Activated T-helper 2 cell treated with anti-CD3 and anti-CD28 coated beads, Interferon-gamma antibody, Interleukin-2, Interleukin-4, amounts not matched to agents 10 μg/mL and 5 μg/mL and 100 μg/mL, durations not matched to agents 14 hours and 24 hours and 36 hours (primary cell): ENCODE measurements at regions not wholly inside any gene's neighbourhood (a gene's known extent, or its start where the extent isn't known, plus 50 kb on each side); places are given as distances from the start of the nearest gene placed in this dataset.

Source experiments
- DNase-seq: peaks from one replicate; pipeline ENCODE4 v3.0.0; 2021; ENCODE audit warnings: low spot score
- H3K27ac Mint-ChIP-seq: one replicate; pipeline ENCODE4 v1.8.0; 2021; ENCODE audit warnings: mixed read lengths
- H3K27me3 Mint-ChIP-seq: one replicate; pipeline ENCODE4 v1.8.0; 2021; ENCODE audit warnings: low read depth, mixed read lengths
- H3K36me3 Mint-ChIP-seq: one replicate; pipeline ENCODE4 v1.8.0; 2021; ENCODE audit warnings: low read depth, mixed read lengths
- H3K4me1 Mint-ChIP-seq: one replicate; pipeline ENCODE4 v1.8.0; 2021; ENCODE audit warnings: low read depth, mixed read lengths
- H3K4me3 Mint-ChIP-seq: one replicate; pipeline ENCODE4 v1.8.0; 2021; ENCODE audit warnings: low read depth, mild to moderate bottlenecking, moderate library complexity, mixed read lengths
- H3K9me3 Mint-ChIP-seq: one replicate; pipeline ENCODE4 v1.8.0; 2021; ENCODE audit warnings: mixed read lengths
- intact Hi-C: fragments of 100-400 bp; cut with micrococcal nuclease; formaldehyde crosslinking; loops from one replicate; pipeline ENCODE4 v1.15.1; 2023

GRCh38 chr1:4024811-4025210 lies 124.7 kb upstream of the C1orf174 start:
- H3K27ac Mint-ChIP-seq = no peak overlapping the region
- no peaks in the 10 kb centered on the region for H3K9me3 Mint-ChIP-seq
- H3K4me1 Mint-ChIP-seq = no peaks in the 10 kb centered on the region
- no peaks in the 10 kb centered on the region for H3K27me3 Mint-ChIP-seq
- DNase-seq = no peak
- intact Hi-C loops = no loop called here
- no peaks in the 10 kb centered on the region for H3K36me3 Mint-ChIP-seq
- no peak overlapping the region for H3K4me3 Mint-ChIP-seq

GRCh38 chr1:4025752-4026151 lies 125.7 kb upstream of the C1orf174 start:
- Mint-ChIP-seq H3K4me3 (no peak overlapping the region), H3K4me1 (no peaks in the 10 kb centered on the region), H3K27me3 (no peaks in the 10 kb centered on the region), H3K9me3 (no peaks in the 10 kb centered on the region), H3K27ac (no peak overlapping the region), H3K36me3 (no peaks in the 10 kb centered on the region)
- intact Hi-C loops = no loop called here
- no peak for DNase-seq

- Mint-ChIP-seq H3K27ac (no peak overlapping the region), H3K27me3 (no peaks in the 10 kb centered on the region), H3K4me1 (no peaks in the 10 kb centered on the region), H3K36me3 (no peaks in the 10 kb centered on the region), H3K4me3 (no peak overlapping the region), H3K9me3 (no peaks in the 10 kb centered on the region)
- intact Hi-C loops = no loop called here
- DNase-seq = no peak
Measured at GRCh38 chr1:4027008-4027407, 126.9 kb upstream of the C1orf174 start.

GRCh38 chr1:4027492-4028138 lies 127.5 kb upstream of the C1orf174 start:
- DNase-seq = no peak
- intact Hi-C loops = no loop called here
- H3K27me3 Mint-ChIP-seq = no peaks in the 10 kb centered on the region
- H3K4me3 Mint-ChIP-seq = no peak overlapping the region
- H3K36me3 Mint-ChIP-seq = no peaks in the 10 kb centered on the region
- H3K27ac Mint-ChIP-seq = no peak overlapping the region
- no peaks in the 10 kb centered on the region for H3K4me1 Mint-ChIP-seq
- no peaks in the 10 kb centered on the region for H3K9me3 Mint-ChIP-seq

GRCh38 chr1:4028139-4028501 lies 128.0 kb upstream of the C1orf174 start:
- no peaks in the 10 kb centered on the region for H3K9me3 Mint-ChIP-seq
- H3K4me3 Mint-ChIP-seq = no peak overlapping the region
- H3K27ac Mint-ChIP-seq = no peak overlapping the region
- H3K36me3 Mint-ChIP-seq = no peaks in the 10 kb centered on the region
- H3K4me1 Mint-ChIP-seq = no peaks in the 10 kb centered on the region
- no peaks in the 10 kb centered on the region for H3K27me3 Mint-ChIP-seq
- no peak for DNase-seq
- intact Hi-C loops = no loop called here

- no peak overlapping the region for H3K4me3 Mint-ChIP-seq
- DNase-seq = no peak
- no peaks in the 10 kb centered on the region for H3K4me1 Mint-ChIP-seq
- H3K9me3 Mint-ChIP-seq = no peaks in the 10 kb centered on the region
- H3K27ac Mint-ChIP-seq = no peak overlapping the region
- H3K27me3 Mint-ChIP-seq = no peaks in the 10 kb centered on the region
- intact Hi-C loops = no loop called here
- no peaks in the 10 kb centered on the region for H3K36me3 Mint-ChIP-seq
Measured at GRCh38 chr1:4029376-4029775, 129.3 kb upstream of the C1orf174 start.

GRCh38 chr1:4032571-4032970 lies 132.5 kb upstream of the C1orf174 start:
- H3K27me3 Mint-ChIP-seq = no peaks in the 10 kb centered on the region
- intact Hi-C loops = no loop called here
- no peaks in the 10 kb centered on the region for H3K36me3 Mint-ChIP-seq
- H3K4me3 Mint-ChIP-seq = no peak overlapping the region
- H3K27ac Mint-ChIP-seq = no peak overlapping the region
- H3K9me3 Mint-ChIP-seq = no peaks in the 10 kb centered on the region
- no peak for DNase-seq
- no peaks in the 10 kb centered on the region for H3K4me1 Mint-ChIP-seq

GRCh38 chr1:4033129-4033676 lies 133.1 kb upstream of the C1orf174 start:
- H3K36me3 Mint-ChIP-seq = no peaks in the 10 kb centered on the region

GRCh38 chr1:4033713-4034112 lies 133.6 kb upstream of the C1orf174 start:
- Mint-ChIP-seq H3K27me3 (no peaks in the 10 kb centered on the region), H3K9me3 (no peaks in the 10 kb centered on the region), H3K36me3 (no peaks in the 10 kb centered on the region), H3K4me1 (no peaks in the 10 kb centered on the region), H3K27ac (no peak overlapping the region), H3K4me3 (no peak overlapping the region)
- DNase-seq = no peak
- intact Hi-C loops = no loop called here

More at GRCh38 chr1:4033129-4033676, 133.1 kb upstream of the C1orf174 start:
- H3K9me3 Mint-ChIP-seq = no peaks in the 10 kb centered on the region
- no peak overlapping the region for H3K4me3 Mint-ChIP-seq
- no peaks in the 10 kb centered on the region for H3K27me3 Mint-ChIP-seq
- H3K4me1 Mint-ChIP-seq = no peaks in the 10 kb centered on the region
- DNase-seq = no peak
- intact Hi-C loops = no loop called here
- H3K27ac Mint-ChIP-seq = no peak overlapping the region

GRCh38 chr1:4034318-4034887 lies 134.3 kb upstream of the C1orf174 start:
- intact Hi-C loops = no loop called here
- Mint-ChIP-seq H3K27ac (no peak overlapping the region), H3K4me3 (no peak overlapping the region), H3K4me1 (no peaks in the 10 kb centered on the region), H3K36me3 (no peaks in the 10 kb centered on the region), H3K9me3 (no peaks in the 10 kb centered on the region), H3K27me3 (no peaks in the 10 kb centered on the region)
- no peak for DNase-seq

GRCh38 chr1:4044967-4045366 lies 144.9 kb upstream of the C1orf174 start:
- intact Hi-C loops = no loop called here
- Mint-ChIP-seq H3K27ac (no peak overlapping the region), H3K4me1 (no peaks in the 10 kb centered on the region), H3K27me3 (peaks cover 3% of the 10 kb centered on the region), H3K4me3 (no peak overlapping the region), H3K9me3 (no peaks in the 10 kb centered on the region), H3K36me3 (no peaks in the 10 kb centered on the region)
- no peak for DNase-seq

- no peak overlapping the region for H3K27ac Mint-ChIP-seq
- H3K9me3 Mint-ChIP-seq = no peaks in the 10 kb centered on the region
- H3K4me1 Mint-ChIP-seq = no peaks in the 10 kb centered on the region
- H3K4me3 Mint-ChIP-seq = no peak overlapping the region
- intact Hi-C loops = no loop called here
- peaks cover 3% of the 10 kb centered on the region for H3K27me3 Mint-ChIP-seq
- H3K36me3 Mint-ChIP-seq = no peaks in the 10 kb centered on the region
- DNase-seq = no peak
Measured at GRCh38 chr1:4045397-4046010, 145.4 kb upstream of the C1orf174 start.

GRCh38 chr1:4046836-4047461 lies 146.9 kb upstream of the C1orf174 start:
- Mint-ChIP-seq H3K4me1 (no peaks in the 10 kb centered on the region), H3K4me3 (no peak overlapping the region), H3K9me3 (no peaks in the 10 kb centered on the region), H3K27ac (no peak overlapping the region), H3K27me3 (peaks cover 1% of the 10 kb centered on the region), H3K36me3 (no peaks in the 10 kb centered on the region)
- intact Hi-C loops = no loop called here
- no peak for DNase-seq
